Islet precursor cell (in vitro differentiated cells): ENCODE measurements at regions not wholly inside any gene's neighbourhood (a gene's known extent, or its start where the extent isn't known, plus 50 kb on each side); places are given as distances from the start of the nearest gene placed in this dataset.

ENCODE experiments used
- DNase-seq: peaks from one replicate; pipeline ENCODE4 v3.0.0-alpha.2; 2018

GRCh38 chr10:28785018-28785417 is 107.7 kb downstream of the BAMBI start:
- peak; percentile 66 for DNase-seq

GRCh38 chr10:28788252-28788651 is 110.9 kb downstream of the BAMBI start:
- DNase-seq, result no peak

- no peak for DNase-seq
Measured at GRCh38 chr10:28788762-28789161, 111.4 kb downstream of the BAMBI start.

GRCh38 chr10:28790146-28790545 is 112.8 kb downstream of the BAMBI start:
- no peak for DNase-seq

- no peak for DNase-seq
Measured at GRCh38 chr10:28793482-28793881, 116.2 kb downstream of the BAMBI start.

GRCh38 chr10:28794986-28795385 is 117.7 kb downstream of the BAMBI start:
- no peak for DNase-seq

GRCh38 chr10:28796606-28797512 is 119.5 kb downstream of the BAMBI start:
- no peak for DNase-seq

GRCh38 chr10:28797904-28798371 is 120.6 kb downstream of the BAMBI start:
- DNase-seq, result no peak

GRCh38 chr10:28798428-28798955 is 121.2 kb downstream of the BAMBI start:
- no peak for DNase-seq

GRCh38 chr10:28798964-28799363 is 121.6 kb downstream of the BAMBI start:
- DNase-seq, result no peak

- peak; percentile 49 for DNase-seq
Measured at GRCh38 chr10:28800144-28800543, 122.8 kb downstream of the BAMBI start.

- peak; percentile 24 for DNase-seq
Measured at GRCh38 chr10:28801247-28801646, 123.9 kb downstream of the BAMBI start.

- no peak for DNase-seq
Measured at GRCh38 chr10:28801869-28802268, 124.5 kb downstream of the BAMBI start.

- DNase-seq, result no peak
Measured at GRCh38 chr10:28805390-28805789, 128.1 kb downstream of the BAMBI start.

GRCh38 chr10:28806488-28806941 is 129.2 kb downstream of the BAMBI start:
- DNase-seq, result peak; percentile 18

GRCh38 chr10:28806951-28807759 is 129.8 kb downstream of the BAMBI start:
- DNase-seq, result no peak

GRCh38 chr10:28807760-28808613 is 130.7 kb downstream of the BAMBI start:
- DNase-seq, result peak; percentile 75

- DNase-seq, result no peak
Measured at GRCh38 chr10:28808693-28809092, 131.4 kb downstream of the BAMBI start.

- peak; percentile 65 for DNase-seq
Measured at GRCh38 chr10:28810057-28810870, 132.9 kb downstream of the BAMBI start.

- no peak for DNase-seq
Measured at GRCh38 chr10:28811639-28812349, 134.5 kb downstream of the BAMBI start.
